OCI-LY3 (cell line): ENCODE measurements at regions not wholly inside any gene's neighbourhood (a gene's known extent, or its start where the extent isn't known, plus 50 kb on each side); places are given as distances from the start of the nearest gene placed in this dataset.

Experiments
- EZH2phosphoT487 ChIP-seq: fragments of 200-600 bp; shearing (Covaris generic); IDR thresholded peaks from 2 replicates; pipeline ENCODE4 v1.6.1; 2018; ENCODE audit warnings: antibody characterized with exemption, mixed run types, low read depth
- TF ChIP-seq, protein P1 (sequence below): fragments of 200-600, 300-600 bp; sonication (generic); IDR thresholded peaks from 2 replicates; pipeline ENCODE4 v1.5.1; 2014; ENCODE audit warnings: antibody characterized with exemption, low read length, low read depth

DNA sequence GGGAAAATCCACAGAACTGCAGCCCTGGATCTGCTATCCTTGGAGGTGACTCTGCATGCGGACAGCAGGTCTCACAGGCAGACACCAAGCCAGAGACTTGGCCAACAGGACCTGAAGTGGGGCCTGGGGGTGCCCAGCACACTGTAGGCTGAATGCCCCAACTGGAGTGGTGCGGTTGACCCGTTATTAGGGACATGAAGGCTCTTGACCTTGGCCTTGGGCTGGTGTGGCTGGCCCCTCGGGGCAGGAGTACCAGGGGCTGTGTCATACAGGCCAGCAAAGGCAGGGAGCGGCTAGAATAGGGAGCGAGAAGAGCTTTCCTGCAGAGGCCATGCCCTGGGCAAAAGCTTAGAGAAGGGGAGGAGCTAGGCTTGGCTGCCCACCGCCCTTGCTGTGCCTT, 153.2 kb upstream of the MVB12B start:
- TF ChIP-seq, protein P1, sequence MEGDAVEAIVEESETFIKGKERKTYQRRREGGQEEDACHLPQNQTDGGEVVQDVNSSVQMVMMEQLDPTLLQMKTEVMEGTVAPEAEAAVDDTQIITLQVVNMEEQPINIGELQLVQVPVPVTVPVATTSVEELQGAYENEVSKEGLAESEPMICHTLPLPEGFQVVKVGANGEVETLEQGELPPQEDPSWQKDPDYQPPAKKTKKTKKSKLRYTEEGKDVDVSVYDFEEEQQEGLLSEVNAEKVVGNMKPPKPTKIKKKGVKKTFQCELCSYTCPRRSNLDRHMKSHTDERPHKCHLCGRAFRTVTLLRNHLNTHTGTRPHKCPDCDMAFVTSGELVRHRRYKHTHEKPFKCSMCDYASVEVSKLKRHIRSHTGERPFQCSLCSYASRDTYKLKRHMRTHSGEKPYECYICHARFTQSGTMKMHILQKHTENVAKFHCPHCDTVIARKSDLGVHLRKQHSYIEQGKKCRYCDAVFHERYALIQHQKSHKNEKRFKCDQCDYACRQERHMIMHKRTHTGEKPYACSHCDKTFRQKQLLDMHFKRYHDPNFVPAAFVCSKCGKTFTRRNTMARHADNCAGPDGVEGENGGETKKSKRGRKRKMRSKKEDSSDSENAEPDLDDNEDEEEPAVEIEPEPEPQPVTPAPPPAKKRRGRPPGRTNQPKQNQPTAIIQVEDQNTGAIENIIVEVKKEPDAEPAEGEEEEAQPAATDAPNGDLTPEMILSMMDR = no peak
- TF ChIP-seq EZH2phosphoT487 = no peak
